ENCODE measurements at regions not wholly inside any gene's neighbourhood (a gene's known extent, or its start where the extent isn't known, plus 50 kb on each side); places are given as distances from the start of the nearest gene placed in this dataset.

GRCh38 chr6:139648430-139649000 lies 274.1 kb upstream of the CITED2 start (continued):
- TF ChIP-seq RERE (CRISPR knock-in tag; IDR thresholded peaks at IDR 0.05; ENCODE audit: borderline replicate concordance) (no peak), ZNF174 (CRISPR knock-in tag; IDR thresholded peaks at IDR 0.05) (no peak), HMG20A (CRISPR knock-in tag; conservative IDR thresholded peaks at IDR 0.05) (no peak), ZNF324 (CRISPR knock-in tag; IDR thresholded peaks at IDR 0.05) (no peak), ZNF165 (CRISPR knock-in tag; IDR thresholded peaks at IDR 0.05; ENCODE audit: borderline replicate concordance) (no peak), TAL1 (IDR thresholded peaks at IDR 0.05) (peak; percentile 92), CREBBP (IDR thresholded peaks at IDR 0.05; ENCODE audit: low read depth, low read length) (no peak), TRIM24 (IDR thresholded peaks at IDR 0.05) (peak; percentile 88 to 93), ZBTB40 (IDR thresholded peaks at IDR 0.05) (peak; percentile 41; the same call in 1 of the 2 replicates), ZBTB40 (CRISPR knock-in tag; IDR thresholded peaks at IDR 0.05) (no peak), RNF219 (CRISPR knock-in tag; IDR thresholded peaks at IDR 0.05) (no peak), BACH1 (tag; IDR thresholded peaks at IDR 0.05) (peak; percentile 35; the same call in 1 of the 2 replicates)

All from K562 (cell line).